AG04450 (cell line): ENCODE measurements at regions not wholly inside any gene's neighbourhood (a gene's known extent, or its start where the extent isn't known, plus 50 kb on each side); places are given as distances from the start of the nearest gene placed in this dataset.

Experiments used
- CTCF ChIA-PET: fragments of 300-600, 350-600 bp; formaldehyde crosslinking; extraction: SDS; loops from one replicate; lab custom pipeline; 2022; ENCODE audit warnings: antibody characterized with exemption, inconsistent platforms; lab: Charles Lee
- POLR2A ChIA-PET: fragments of 350-600 bp; formaldehyde crosslinking; extraction: SDS; loops from one replicate; lab custom pipeline; 2021; ENCODE audit warnings: antibody characterized with exemption, inconsistent platforms; lab: Yijun Ruan, JAX
- DNase-seq: peaks from one replicate; pipeline ENCODE4 v3.0.0-alpha.2; 2011; ENCODE audit warnings: low read depth, low spot score
- H3K27ac ChIP-seq: one replicate; pipeline ENCODE4 v1.5.1; 2012; ENCODE audit warnings: low read depth, low read length, control low read depth
- H3K27me3 ChIP-seq: one replicate; pipeline ENCODE4 v1.6.0; 2012; ENCODE audit warnings: low read length; ENCODE audit not compliant: control insufficient read depth, insufficient read depth
- H3K4me3 ChIP-seq: 2 replicates; pipeline ENCODE4 v1.5.1; 2011; ENCODE audit warnings: mild to moderate bottlenecking, low read depth, low read length, control low read depth
- H3K9me3 ChIP-seq: 2 replicates; pipeline ENCODE4 v1.5.1; 2012; ENCODE audit warnings: low read length; ENCODE audit not compliant: control insufficient read depth, insufficient read depth
- TF ChIP-seq, protein P1 (sequence below): IDR thresholded peaks from 2 replicates; pipeline ENCODE4 v1.5.1; 2011; ENCODE audit warnings: low read depth, low read length, control low read depth, inconsistent platforms

DNA sequence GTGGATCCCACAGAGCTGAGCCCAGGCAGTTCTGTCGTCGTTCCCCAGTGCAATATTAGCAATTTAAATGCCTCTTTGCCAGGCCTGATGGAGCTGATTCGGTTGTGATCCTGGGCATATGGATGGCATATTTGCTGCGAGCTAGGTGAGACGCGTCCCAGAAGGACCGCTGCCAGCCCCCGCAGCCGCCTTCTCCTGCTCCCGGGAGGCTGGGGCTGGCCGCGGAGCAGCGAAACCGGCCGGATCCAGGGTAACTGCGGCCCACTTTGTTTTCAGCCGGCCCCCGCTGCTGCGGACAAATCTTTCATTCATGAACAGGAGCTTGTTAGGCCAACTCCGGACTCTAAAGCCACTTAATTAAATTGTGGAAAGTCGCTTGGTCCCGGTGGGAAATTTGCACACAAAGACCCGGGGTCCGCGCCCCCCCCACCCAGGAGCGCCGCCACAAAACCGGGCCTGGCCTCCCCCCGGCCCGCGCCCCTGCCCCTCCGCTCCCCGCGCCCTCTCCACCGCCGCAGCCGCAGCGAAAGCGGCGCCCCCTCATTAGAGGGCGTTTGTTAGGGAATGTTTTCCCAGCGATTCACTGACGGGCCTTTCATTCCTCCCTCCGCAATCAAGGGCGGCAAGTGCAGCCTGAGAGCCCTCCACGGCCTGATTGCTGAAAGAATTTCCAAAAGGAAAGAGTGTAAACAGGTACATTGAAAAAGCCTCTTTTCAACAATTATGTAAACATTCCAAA lies 383.3 kb downstream of the RRAGC start:
- CTCF ChIA-PET = no interaction called here
- Histone ChIP-seq H3K9me3 (no peaks in the 10 kb centered on the region), H3K27ac (no peak overlapping the region), H3K4me3 (no peak overlapping the region), H3K27me3 (peaks cover 17% of the 10 kb centered on the region)
- no peak for DNase-seq
- POLR2A ChIA-PET = no interaction called here
- TF ChIP-seq, protein P1, sequence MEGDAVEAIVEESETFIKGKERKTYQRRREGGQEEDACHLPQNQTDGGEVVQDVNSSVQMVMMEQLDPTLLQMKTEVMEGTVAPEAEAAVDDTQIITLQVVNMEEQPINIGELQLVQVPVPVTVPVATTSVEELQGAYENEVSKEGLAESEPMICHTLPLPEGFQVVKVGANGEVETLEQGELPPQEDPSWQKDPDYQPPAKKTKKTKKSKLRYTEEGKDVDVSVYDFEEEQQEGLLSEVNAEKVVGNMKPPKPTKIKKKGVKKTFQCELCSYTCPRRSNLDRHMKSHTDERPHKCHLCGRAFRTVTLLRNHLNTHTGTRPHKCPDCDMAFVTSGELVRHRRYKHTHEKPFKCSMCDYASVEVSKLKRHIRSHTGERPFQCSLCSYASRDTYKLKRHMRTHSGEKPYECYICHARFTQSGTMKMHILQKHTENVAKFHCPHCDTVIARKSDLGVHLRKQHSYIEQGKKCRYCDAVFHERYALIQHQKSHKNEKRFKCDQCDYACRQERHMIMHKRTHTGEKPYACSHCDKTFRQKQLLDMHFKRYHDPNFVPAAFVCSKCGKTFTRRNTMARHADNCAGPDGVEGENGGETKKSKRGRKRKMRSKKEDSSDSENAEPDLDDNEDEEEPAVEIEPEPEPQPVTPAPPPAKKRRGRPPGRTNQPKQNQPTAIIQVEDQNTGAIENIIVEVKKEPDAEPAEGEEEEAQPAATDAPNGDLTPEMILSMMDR = no peak

DNA sequence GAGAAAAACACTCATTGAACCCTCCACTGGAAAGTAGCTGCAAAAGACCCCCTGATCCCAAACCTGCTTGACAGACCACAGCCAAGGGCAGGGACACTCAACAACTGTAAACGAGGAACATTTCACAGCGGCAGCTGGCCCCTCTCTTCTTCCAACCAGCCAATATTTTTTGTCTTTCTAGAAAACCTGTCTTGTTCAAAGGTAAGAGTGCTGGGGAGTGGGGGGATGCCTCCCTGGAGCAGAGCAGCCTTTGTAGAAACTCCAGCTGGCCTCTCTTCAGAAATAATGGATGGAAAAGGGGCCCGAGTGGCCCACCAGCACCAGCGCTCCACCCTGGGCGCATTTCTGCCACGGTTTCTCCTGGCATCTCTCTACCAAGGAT lies 384.0 kb downstream of the RRAGC start:
- Histone ChIP-seq H3K27ac (no peak overlapping the region), H3K9me3 (no peaks in the 10 kb centered on the region)

DNA sequence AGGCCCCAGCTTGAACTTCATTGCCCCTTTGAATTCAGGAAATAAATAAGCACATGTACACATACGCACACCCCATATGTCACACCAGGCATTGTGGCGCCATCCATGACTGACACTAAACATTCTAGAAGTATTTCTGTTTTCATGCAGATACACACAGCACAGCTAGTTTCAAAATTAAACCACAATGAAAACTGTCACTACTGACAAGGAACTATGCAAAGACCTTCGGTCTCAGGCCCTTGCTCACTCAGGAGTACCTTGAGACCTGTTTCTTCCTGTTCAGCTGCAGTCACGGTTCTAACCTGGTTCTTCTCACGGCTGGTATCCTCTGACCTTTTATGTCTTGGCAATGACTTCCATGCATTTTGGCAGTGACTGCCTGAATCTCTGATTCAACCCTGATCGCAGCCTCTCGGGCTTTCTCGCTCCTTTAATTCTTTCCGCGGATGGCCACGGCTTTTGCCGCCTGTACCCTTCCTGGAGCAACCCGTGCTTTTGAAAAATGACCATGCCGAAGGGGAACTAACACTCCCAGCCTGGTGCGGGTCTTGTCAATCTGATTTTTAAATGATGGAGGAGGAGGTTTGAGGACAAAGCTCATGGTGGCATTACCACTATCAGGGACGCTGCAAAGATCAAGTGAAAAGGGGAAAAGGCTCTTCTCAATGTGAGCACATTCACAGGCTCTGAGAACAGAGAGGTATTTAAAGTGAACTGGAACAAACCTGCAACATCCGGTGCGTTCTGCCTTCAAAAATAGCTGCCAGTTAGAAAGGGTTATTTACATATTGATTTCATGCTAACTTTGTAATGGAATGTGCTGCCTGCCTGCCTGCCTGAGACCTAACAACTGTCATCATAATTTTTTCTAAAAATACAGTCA lies 384.6 kb downstream of the RRAGC start:
- ChIA-PET POLR2A (no interaction called here), CTCF (no interaction called here)
- no peak overlapping the region for H3K4me3 ChIP-seq
- DNase-seq = no peak
- TF ChIP-seq, protein P1 = no peak
- peaks cover 17% of the 10 kb centered on the region for H3K27me3 ChIP-seq
- no peaks in the 10 kb centered on the region for H3K9me3 ChIP-seq
- no peak overlapping the region for H3K27ac ChIP-seq

More for the DNA sequence above, 384.0 kb downstream of the RRAGC start:
- ChIA-PET POLR2A (no interaction called here), CTCF (no interaction called here)
- TF ChIP-seq, protein P1 = no peak
- no peak overlapping the region for H3K4me3 ChIP-seq
- DNase-seq = no peak
- H3K27me3 ChIP-seq = peaks cover 17% of the 10 kb centered on the region

DNA sequence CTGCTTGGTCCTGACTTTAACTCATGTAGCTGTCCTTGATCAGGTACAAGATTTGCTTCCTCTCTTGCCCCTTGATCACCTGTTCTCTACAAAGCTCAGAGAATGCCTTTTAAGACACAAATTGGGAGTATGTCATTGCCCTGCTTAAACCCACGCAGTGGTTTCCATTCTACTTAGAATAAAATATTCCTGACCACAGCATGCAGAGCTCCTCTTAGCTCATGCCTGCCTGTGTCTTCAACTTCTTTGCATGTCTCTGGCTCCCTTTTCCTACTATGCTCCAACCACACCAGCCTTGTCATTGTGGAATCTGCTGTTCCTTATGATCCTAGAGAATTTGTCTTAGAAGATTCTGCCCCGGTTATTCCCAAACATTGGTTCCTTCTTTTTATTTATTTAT lies 393.1 kb downstream of the RRAGC start:
- TF ChIP-seq, protein P1 = no peak
- CTCF ChIA-PET = no interaction called here
- H3K27me3 ChIP-seq = peaks cover 2% of the 10 kb centered on the region
- H3K4me3 ChIP-seq = no peak overlapping the region
- no peak overlapping the region for H3K27ac ChIP-seq
- no peaks in the 10 kb centered on the region for H3K9me3 ChIP-seq
- POLR2A ChIA-PET = no interaction called here
- no peak for DNase-seq

DNA sequence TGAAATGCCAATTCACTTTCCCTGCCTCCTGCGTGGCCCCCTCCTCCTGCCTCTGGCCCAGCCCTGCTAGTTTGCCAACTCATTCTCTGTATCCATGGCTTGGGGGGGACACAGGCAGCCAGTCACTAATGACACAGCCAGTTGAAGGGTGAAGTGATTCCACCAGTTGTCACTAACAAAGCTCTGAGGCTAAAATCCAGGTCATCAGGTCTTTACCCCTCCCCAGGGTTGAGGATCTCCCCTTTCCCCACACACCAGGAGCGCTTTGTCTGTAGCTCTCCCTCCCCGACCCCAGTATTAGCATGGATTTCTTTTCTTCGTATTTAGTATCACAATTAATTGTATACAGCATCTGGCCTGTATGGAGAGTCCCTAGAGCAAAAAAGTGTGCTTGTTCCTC lies 394.1 kb downstream of the RRAGC start:
- H3K27ac ChIP-seq = no peak overlapping the region
- no peaks in the 10 kb centered on the region for H3K9me3 ChIP-seq
- DNase-seq = no peak
- ChIA-PET POLR2A (no interaction called here), CTCF (no interaction called here)
- peaks cover 2% of the 10 kb centered on the region for H3K27me3 ChIP-seq
- TF ChIP-seq, protein P1 = no peak
- no peak overlapping the region for H3K4me3 ChIP-seq
